SK-N-MC (cell line): ENCODE measurements at regions not wholly inside any gene's neighbourhood (a gene's known extent, or its start where the extent isn't known, plus 50 kb on each side); places are given as distances from the start of the nearest gene placed in this dataset.

ENCODE experiments used
- EZH2 ChIP-seq: fragments of 200-600 bp; sonication (generic); IDR thresholded peaks from one replicate; pipeline ENCODE4 v1.6.1; 2017; ENCODE audit warnings: antibody characterized with exemption
- FOXP2 ChIP-seq: optimal IDR thresholded peaks from 2 replicates; pipeline ENCODE3; 2011; ENCODE audit warnings: mild to moderate bottlenecking, moderate library complexity; ENCODE audit not compliant: insufficient read depth; ENCODE audit errors: extremely low read length, control extremely low read depth
- POLR2AphosphoS5 ChIP-seq: IDR thresholded peaks from 2 replicates; pipeline ENCODE4 v1.6.1; 2012; ENCODE audit warnings: mild to moderate bottlenecking, low read depth, low read length, borderline replicate concordance

DNA sequence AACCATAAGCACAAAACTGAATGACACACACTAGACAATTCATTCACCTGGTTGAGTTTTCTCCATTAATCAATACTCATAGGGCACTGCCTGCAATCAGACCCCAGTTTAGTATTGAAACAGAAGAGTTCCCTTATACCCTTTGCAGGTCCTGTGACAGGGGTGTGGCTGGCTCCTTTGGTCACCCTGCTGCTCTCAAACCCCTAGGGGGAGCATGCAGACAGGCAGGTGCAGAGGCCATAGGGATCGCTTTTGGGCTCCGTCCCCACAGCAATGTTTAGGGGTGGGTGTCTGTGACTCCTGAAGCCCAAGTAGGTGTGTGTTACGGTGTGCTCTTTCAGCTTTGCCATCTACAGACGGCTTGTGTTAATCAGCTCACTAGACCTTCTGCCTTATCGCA is 210.4 kb downstream of the CENPW start:
- TF ChIP-seq POLR2AphosphoS5 (no peak), EZH2 (no peak), FOXP2 (no peak)
